Mesothelial cell of epicardium (in vitro differentiated cells): ENCODE measurements at regions not wholly inside any gene's neighbourhood (a gene's known extent, or its start where the extent isn't known, plus 50 kb on each side); places are given as distances from the start of the nearest gene placed in this dataset.

Experiments
- DNase-seq, 2 experiments: peaks; one replicate each; pipeline ENCODE4 v3.0.0; 2021; ENCODE audit warnings: low spot score in 2 of 2; ENCODE audit not compliant: unreplicated experiment in 2 of 2
- H3K27ac Mint-ChIP-seq: 2 replicates; pipeline ENCODE4 v1.8.0; 2021; ENCODE audit warnings: mixed read lengths
- H3K27me3 Mint-ChIP-seq: 2 replicates; pipeline ENCODE4 v1.8.0; 2021; ENCODE audit warnings: low read depth, mixed read lengths
- H3K36me3 Mint-ChIP-seq: 2 replicates; pipeline ENCODE4 v1.8.0; 2021; ENCODE audit warnings: mixed read lengths
- H3K4me1 Mint-ChIP-seq: 2 replicates; pipeline ENCODE4 v1.8.0; 2021; ENCODE audit warnings: mixed read lengths
- H3K4me3 Mint-ChIP-seq: 2 replicates; pipeline ENCODE4 v1.8.0; 2021; ENCODE audit warnings: mild to moderate bottlenecking, moderate library complexity, mixed read lengths
- H3K9me3 Mint-ChIP-seq: 2 replicates; pipeline ENCODE4 v1.8.0; 2021; ENCODE audit warnings: mixed read lengths
- CTCF ChIP-seq: fragments of 200-600 bp; sonication (generic); IDR thresholded peaks from one replicate; pipeline ENCODE4 v1.5.0; 2021; ENCODE audit warnings: antibody characterized with exemption; ENCODE audit not compliant: unreplicated experiment

DNA sequence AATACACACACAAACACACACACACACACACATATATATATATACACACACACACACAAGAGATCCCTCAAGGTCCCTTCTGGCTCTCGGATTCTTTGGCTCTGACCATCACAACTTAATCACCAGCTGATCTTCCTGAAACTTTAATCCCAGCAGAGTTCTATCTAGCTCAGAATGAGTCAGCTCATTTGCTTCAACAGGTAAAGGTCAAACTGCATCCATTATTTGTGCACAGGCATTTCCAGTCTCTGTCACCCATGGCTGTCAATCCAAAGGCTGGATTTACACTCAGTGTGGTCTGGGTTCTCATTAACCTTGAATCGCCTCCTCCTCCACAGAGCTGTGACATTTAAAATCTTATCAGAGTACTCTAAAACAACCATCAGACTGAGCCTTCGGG, 113.3 kb upstream of the TMPO start:
- no peak overlapping the region for H3K27ac Mint-ChIP-seq
- no peaks in the 10 kb centered on the region for H3K9me3 Mint-ChIP-seq
- H3K4me1 Mint-ChIP-seq, result peaks cover 16% of the 10 kb centered on the region
- no peak for TF ChIP-seq CTCF
- no peak for DNase-seq
- H3K27me3 Mint-ChIP-seq, result no peaks in the 10 kb centered on the region
- H3K36me3 Mint-ChIP-seq, result no peaks in the 10 kb centered on the region
- no peak overlapping the region for H3K4me3 Mint-ChIP-seq

GRCh38 chr12:98402671-98403070, 112.7 kb upstream of the TMPO start:
- H3K4me1 Mint-ChIP-seq, result peaks cover 10% of the 10 kb centered on the region
- H3K27me3 Mint-ChIP-seq, result no peaks in the 10 kb centered on the region
- no peak for TF ChIP-seq CTCF
- no peaks in the 10 kb centered on the region for H3K9me3 Mint-ChIP-seq
- H3K36me3 Mint-ChIP-seq, result no peaks in the 10 kb centered on the region
- no peak overlapping the region for H3K27ac Mint-ChIP-seq
- no peak for DNase-seq
- no peak overlapping the region for H3K4me3 Mint-ChIP-seq

- Mint-ChIP-seq H3K27ac (no peak overlapping the region), H3K4me1 (peaks cover 10% of the 10 kb centered on the region), H3K27me3 (no peaks in the 10 kb centered on the region), H3K4me3 (no peak overlapping the region), H3K9me3 (no peaks in the 10 kb centered on the region), H3K36me3 (no peaks in the 10 kb centered on the region)
- TF ChIP-seq CTCF, result no peak
- no peak for DNase-seq
Observed at GRCh38 chr12:98403385-98403784, 112.0 kb upstream of the TMPO start.

DNA sequence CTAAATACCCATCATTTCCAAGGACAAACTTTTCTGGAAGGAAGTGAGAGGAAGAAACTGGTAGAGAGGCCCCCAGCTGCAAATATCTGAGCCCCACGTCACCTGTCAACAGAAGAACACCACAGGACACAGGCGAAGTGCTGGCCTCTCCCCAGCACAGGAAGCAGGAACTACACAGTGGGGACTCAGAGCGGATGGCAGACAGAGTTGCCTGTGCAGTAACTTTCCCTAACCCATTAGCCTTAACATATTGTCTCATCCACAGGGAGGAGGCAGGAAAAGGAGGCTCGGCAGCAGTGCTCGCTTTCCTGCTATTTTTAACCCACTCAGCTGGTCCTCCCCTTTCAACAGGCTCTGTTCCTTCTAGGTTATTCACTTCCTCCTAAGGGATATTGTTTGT, 111.5 kb upstream of the TMPO start:
- Mint-ChIP-seq H3K36me3 (no peaks in the 10 kb centered on the region), H3K27ac (no peak overlapping the region), H3K9me3 (no peaks in the 10 kb centered on the region), H3K4me1 (peaks cover 10% of the 10 kb centered on the region), H3K27me3 (no peaks in the 10 kb centered on the region), H3K4me3 (no peak overlapping the region)
- no peak for TF ChIP-seq CTCF
- DNase-seq, result no peak

- TF ChIP-seq CTCF, result no peak
- Mint-ChIP-seq H3K9me3 (peaks cover 4% of the 10 kb centered on the region), H3K4me3 (no peak overlapping the region), H3K27ac (no peak overlapping the region), H3K36me3 (no peaks in the 10 kb centered on the region), H3K4me1 (peaks cover 5% of the 10 kb centered on the region), H3K27me3 (no peaks in the 10 kb centered on the region)
- no peak for DNase-seq
Observed at GRCh38 chr12:98405805-98406366, 109.5 kb upstream of the TMPO start.

GRCh38 chr12:98406378-98406777, 109.0 kb upstream of the TMPO start:
- DNase-seq, result no peak
- no peaks in the 10 kb centered on the region for H3K36me3 Mint-ChIP-seq
- no peak overlapping the region for H3K27ac Mint-ChIP-seq
- H3K27me3 Mint-ChIP-seq, result no peaks in the 10 kb centered on the region
- TF ChIP-seq CTCF, result no peak
- H3K9me3 Mint-ChIP-seq, result peaks cover 5% of the 10 kb centered on the region
- peaks cover 5% of the 10 kb centered on the region for H3K4me1 Mint-ChIP-seq
- H3K4me3 Mint-ChIP-seq, result no peak overlapping the region
